H9 (cell line): ENCODE measurements at regions not wholly inside any gene's neighbourhood (a gene's known extent, or its start where the extent isn't known, plus 50 kb on each side); places are given as distances from the start of the nearest gene placed in this dataset.

Experiments used
- DNase-seq: peaks from one replicate; pipeline ENCODE4 v3.0.0-alpha.2; 2017
- H2AFZ ChIP-seq: one replicate; pipeline ENCODE4 v1.6.1; 2013; ENCODE audit warnings: mild to moderate bottlenecking, low read length, control low read depth, moderate library complexity
- H2AK5ac ChIP-seq: 2 replicates; pipeline ENCODE4 v1.6.1; 2013; ENCODE audit warnings: low read length, control low read depth, mixed read lengths; ENCODE audit not compliant: insufficient read length
- H2BK120ac ChIP-seq: one replicate; pipeline ENCODE4 v1.6.1; 2013; ENCODE audit warnings: low read depth, mild to moderate bottlenecking, low read length, control low read depth, inconsistent platforms; ENCODE audit not compliant: poor library complexity, severe bottlenecking
- H2BK12ac ChIP-seq: 2 replicates; pipeline ENCODE4 v1.6.1; 2013; ENCODE audit warnings: low read length, control low read depth, mixed read lengths, low read depth; ENCODE audit not compliant: insufficient read length
- H2BK15ac ChIP-seq: 2 replicates; pipeline ENCODE4 v1.6.1; 2013; ENCODE audit warnings: low read depth, low read length, control low read depth
- H2BK20ac ChIP-seq: one replicate; pipeline ENCODE4 v1.6.1; 2013; ENCODE audit warnings: low read depth, mild to moderate bottlenecking, low read length, control low read depth, inconsistent platforms; ENCODE audit not compliant: poor library complexity, severe bottlenecking
- H2BK5ac ChIP-seq: 2 replicates; pipeline ENCODE4 v1.6.1; 2013; ENCODE audit warnings: low read length, control low read depth, mixed read lengths; ENCODE audit not compliant: insufficient read length
- H3K14ac ChIP-seq: 2 replicates; pipeline ENCODE4 v1.6.1; 2013; ENCODE audit warnings: low read length, control low read depth; ENCODE audit not compliant: insufficient read depth
- H3K18ac ChIP-seq: 2 replicates; pipeline ENCODE4 v1.6.1; 2013; ENCODE audit warnings: low read depth, mild to moderate bottlenecking, mixed read lengths, low read length, control low read depth; ENCODE audit not compliant: insufficient read length
- H3K23ac ChIP-seq: 2 replicates; pipeline ENCODE4 v1.6.1; 2013; ENCODE audit warnings: low read length, control low read depth, mixed read lengths, low read depth; ENCODE audit not compliant: insufficient read length
- H3K23me2 ChIP-seq: 2 replicates; pipeline ENCODE4 v1.6.1; 2013; ENCODE audit warnings: low read depth, mild to moderate bottlenecking, mixed read lengths, low read length, control low read depth; ENCODE audit not compliant: insufficient read length, poor library complexity, severe bottlenecking
- H3K27ac ChIP-seq: 2 replicates; pipeline ENCODE4 v1.5.1; 2013; ENCODE audit warnings: low read length, control low read depth, mixed read lengths, low read depth; ENCODE audit not compliant: insufficient read length
- H3K27me3 ChIP-seq: 2 replicates; pipeline ENCODE4 v1.6.1; 2013; ENCODE audit warnings: low read length, control low read depth, inconsistent platforms; ENCODE audit not compliant: insufficient read depth
- H3K4ac ChIP-seq: 2 replicates; pipeline ENCODE4 v1.6.1; 2013; ENCODE audit warnings: low read depth, mild to moderate bottlenecking, control low read depth, inconsistent platforms, low read length, moderate library complexity
- H3K4me1 ChIP-seq: 2 replicates; pipeline ENCODE4 v1.6.1; 2013; ENCODE audit warnings: low read length, control low read depth, inconsistent platforms; ENCODE audit not compliant: insufficient read depth
- H3K4me2 ChIP-seq: 2 replicates; pipeline ENCODE4 v1.6.1; 2013; ENCODE audit warnings: low read length, control low read depth, mixed read lengths; ENCODE audit not compliant: insufficient read length, insufficient read depth
- H3K56ac ChIP-seq: 2 replicates; pipeline ENCODE4 v1.6.1; 2013; ENCODE audit warnings: low read depth, mild to moderate bottlenecking, mixed read lengths, low read length, control low read depth; ENCODE audit not compliant: insufficient read length
- H3K79me1 ChIP-seq: 2 replicates; pipeline ENCODE4 v1.6.1; 2013; ENCODE audit warnings: low read depth, mild to moderate bottlenecking, moderate library complexity, low read length, control low read depth, inconsistent platforms; ENCODE audit not compliant: insufficient read depth, poor library complexity, severe bottlenecking
- H3K79me2 ChIP-seq: 2 replicates; pipeline ENCODE4 v1.6.1; 2013; ENCODE audit warnings: low read length, control low read depth, inconsistent platforms; ENCODE audit not compliant: insufficient read depth
- H3K9ac ChIP-seq: 2 replicates; pipeline ENCODE4 v1.6.1; 2013; ENCODE audit warnings: low read length, control low read depth, mixed read lengths; ENCODE audit not compliant: insufficient read length; ENCODE audit errors: extremely low read depth
- H3K9me3 ChIP-seq: one replicate; pipeline ENCODE4 v1.6.1; 2013; ENCODE audit warnings: low read depth, low read length, inconsistent platforms; ENCODE audit not compliant: control insufficient read depth
- H3T11ph ChIP-seq: one replicate; pipeline ENCODE4 v1.6.1; 2013; ENCODE audit warnings: mild to moderate bottlenecking, low read length, control low read depth, inconsistent platforms
- H4K20me1 ChIP-seq: one replicate; pipeline ENCODE4 v1.6.1; 2013; ENCODE audit not compliant: control insufficient read depth, insufficient read length, insufficient read depth
- H4K5ac ChIP-seq: 2 replicates; pipeline ENCODE4 v1.6.1; 2013; ENCODE audit warnings: low read depth, mild to moderate bottlenecking, mixed read lengths, low read length, control low read depth; ENCODE audit not compliant: insufficient read length
- H4K8ac ChIP-seq: replicated peaks from 2 replicates; pipeline ENCODE4 v1.6.1; 2013; ENCODE audit warnings: low read length, control low read depth, mixed read lengths, low read depth; ENCODE audit not compliant: insufficient read length
- H4K91ac ChIP-seq: 2 replicates; pipeline ENCODE4 v1.6.1; 2013; ENCODE audit warnings: low read depth, mild to moderate bottlenecking, moderate library complexity, mixed read lengths, low read length, control low read depth; ENCODE audit not compliant: insufficient read length
- H3K27ac Mint-ChIP-seq, 3 experiments: 2 replicates in 2 of 3; 3 replicates in 1 of 3; pipeline ENCODE4 v1.8.0; 2020 to 2021; ENCODE audit warnings: mixed read lengths in 3 of 3, mild to moderate bottlenecking in 1 of 3, moderate library complexity in 1 of 3
- H3K27me3 Mint-ChIP-seq: 2 replicates; pipeline ENCODE4 v1.8.0; 2021; ENCODE audit warnings: low read depth, mild to moderate bottlenecking, moderate library complexity, mixed read lengths
- H3K36me3 Mint-ChIP-seq, 3 experiments: 2 replicates in 2 of 3; 3 replicates in 1 of 3; pipeline ENCODE4 v1.8.0; 2020 to 2021; ENCODE audit warnings: low read depth in 3 of 3, mixed read lengths in 3 of 3; ENCODE audit not compliant: insufficient read depth in 1 of 3
- H3K4me1 Mint-ChIP-seq, 2 experiments: 2 replicates each; pipeline ENCODE4 v1.8.0; 2020; ENCODE audit warnings: mixed read lengths in 2 of 2
- H3K4me3 Mint-ChIP-seq, 2 experiments: 2 replicates in 1 of 2; 3 replicates in 1 of 2; pipeline ENCODE4 v1.8.0; 2020 to 2021; ENCODE audit warnings: mild to moderate bottlenecking in 2 of 2, mixed read lengths in 2 of 2, moderate library complexity in 1 of 2
- H3K9me3 Mint-ChIP-seq, 2 experiments: 2 replicates in 1 of 2; 3 replicates in 1 of 2; pipeline ENCODE4 v1.8.0; 2020; ENCODE audit warnings: mild to moderate bottlenecking in 2 of 2, mixed read lengths in 2 of 2, moderate library complexity in 1 of 2
- CTCF ChIP-seq: fragments of 200-600 bp; sonication (generic); conservative IDR thresholded peaks from 3 replicates; pipeline ENCODE4 v1.8.0; 2021; ENCODE audit warnings: antibody characterized with exemption, mild to moderate bottlenecking
- WGBS: extraction: QIAGEN DNeasy Blood & Tissue Kit; methylation state at CpG from one replicate; pipeline ENCODE4 v1.1.7; 2013; ENCODE audit warnings: missing lambda C conversion rate, low lambda C conversion rate, mixed read lengths; ENCODE audit not compliant: insufficient read length; ENCODE audit errors: extremely low coverage; 5-methylcytosine and 5-hydroxymethylcytosine counted together

- no peak overlapping the region for H3K9ac ChIP-seq
- Mint-ChIP-seq H3K4me3 (no peak overlapping the region), H3K27ac (no peak overlapping the region), H3K27me3 (no peaks in the 10 kb centered on the region), H3K36me3 (no peaks in the 10 kb centered on the region; a peak in 1 of 7 replicates), H3K4me1 (0 out of 4 replicates have a peak, but pooled peaks cover 0 to 2% of the 10 kb centered on the region in 2 experiments), H3K9me3 (no peaks in the 10 kb centered on the region)
- no peak overlapping the region for H2AK5ac ChIP-seq
- no peaks in the 10 kb centered on the region for H3K4me1 ChIP-seq
- no peaks in the 10 kb centered on the region for H3K27me3 ChIP-seq
- no peak for TF ChIP-seq CTCF
- no peaks in the 10 kb centered on the region for H4K20me1 ChIP-seq
- no peaks in the 10 kb centered on the region for H3K9me3 ChIP-seq
- H3K14ac ChIP-seq = no peak overlapping the region
- no peak overlapping the region for H3T11ph ChIP-seq
- H2BK120ac ChIP-seq = no peak overlapping the region
- H2BK5ac ChIP-seq = no peak overlapping the region
- H3K79me2 ChIP-seq = no peaks in the 10 kb centered on the region
- no peak overlapping the region for H4K8ac ChIP-seq
- H2BK15ac ChIP-seq = no peak overlapping the region
- H2BK12ac ChIP-seq = no peak overlapping the region
- no peak overlapping the region for H3K18ac ChIP-seq
- no peak overlapping the region for H4K5ac ChIP-seq
- H3K4me2 ChIP-seq = no peak overlapping the region
- H2AFZ ChIP-seq = no peak overlapping the region
- no peak overlapping the region for H4K91ac ChIP-seq
- no CpG with 5 or more reads among the region's 4 CpGs for WGBS
- no peak for DNase-seq
- no peak overlapping the region for H3K27ac ChIP-seq
- H2BK20ac ChIP-seq = no peak overlapping the region
- H3K4ac ChIP-seq = no peak overlapping the region
- H3K23ac ChIP-seq = no peak overlapping the region
- no peak overlapping the region for H3K56ac ChIP-seq
- H3K23me2 ChIP-seq = no peaks in the 10 kb centered on the region
- H3K79me1 ChIP-seq = no peaks in the 10 kb centered on the region
Observed at GRCh38 chr5:91255396-91256141, 127.5 kb downstream of the ARRDC3 start.
